ENCODE measurements at regions not wholly inside any gene's neighbourhood (a gene's known extent, or its start where the extent isn't known, plus 50 kb on each side); places are given as distances from the start of the nearest gene placed in this dataset.

DNA sequence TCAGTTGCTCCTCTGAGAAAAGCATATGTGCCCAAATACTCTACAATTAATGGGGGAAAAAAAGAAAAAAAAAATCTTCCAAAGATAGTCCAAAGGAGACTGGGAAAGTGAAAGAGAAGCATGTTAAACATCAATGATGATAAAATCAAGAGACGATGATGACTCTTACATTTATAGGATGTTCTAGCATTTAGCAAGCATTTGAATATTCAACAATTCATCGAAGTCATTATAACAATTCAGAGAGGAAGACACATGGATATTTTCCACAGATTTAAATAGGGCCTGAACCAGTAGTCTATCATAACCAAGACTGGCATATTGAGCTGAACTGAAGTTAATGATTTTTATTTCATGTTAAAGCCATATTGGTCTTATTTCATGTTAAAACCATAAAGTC, 528.4 kb downstream of the INHBA start:
- Histone ChIP-seq H3K9ac (ENCODE audit: extremely low read depth, insufficient read length, low read length) (no peak overlapping the region), H3T11ph (ENCODE audit: low read length) (no peak overlapping the region), H3K27ac (ENCODE audit: insufficient read length, low read depth, low read length) (no peak overlapping the region), H4K5ac (ENCODE audit: insufficient read length, low read depth, low read length) (no peak overlapping the region), H3K79me2 (ENCODE audit: insufficient read depth, low read length) (no peaks in the 10 kb centered on the region), H3K27me3 (ENCODE audit: insufficient read depth, low read length) (no peaks in the 10 kb centered on the region), H4K91ac (ENCODE audit: insufficient read length, low read depth, low read length) (no peak overlapping the region), H3K4me2 (ENCODE audit: insufficient read depth, insufficient read length, low read length) (no peak overlapping the region), H3K56ac (ENCODE audit: insufficient read length, low read depth, low read length) (no peak overlapping the region), H3K23ac (ENCODE audit: insufficient read length, low read depth, low read length) (no peak overlapping the region), H3K79me1 (ENCODE audit: insufficient read depth, low read depth, low read length, poor library complexity, severe bottlenecking) (no peaks in the 10 kb centered on the region), H2BK120ac (ENCODE audit: low read depth, low read length, poor library complexity, severe bottlenecking) (no peak overlapping the region), H3K18ac (ENCODE audit: insufficient read length, low read depth, low read length) (no peak overlapping the region), H2BK20ac (ENCODE audit: low read depth, low read length, poor library complexity, severe bottlenecking) (no peak overlapping the region), H2BK15ac (ENCODE audit: low read depth, low read length) (no peak overlapping the region), H3K14ac (ENCODE audit: insufficient read depth, low read length) (no peak overlapping the region), H2AK5ac (ENCODE audit: insufficient read length, low read length) (no peak overlapping the region), H3K4me1 (ENCODE audit: insufficient read depth, low read length) (peaks cover 2% of the 10 kb centered on the region; the same call in 1 of the 2 replicates), H2AFZ (ENCODE audit: low read length) (no peak overlapping the region), H3K9me3 (ENCODE audit: control insufficient read depth, low read depth, low read length) (no peaks in the 10 kb centered on the region), H4K20me1 (ENCODE audit: control insufficient read depth, insufficient read depth, insufficient read length) (no peaks in the 10 kb centered on the region), H2BK12ac (ENCODE audit: insufficient read length, low read depth, low read length) (no peak overlapping the region), H3K23me2 (ENCODE audit: insufficient read length, low read depth, low read length, poor library complexity, severe bottlenecking) (no peaks in the 10 kb centered on the region), H3K4ac (ENCODE audit: low read depth, low read length) (no peak overlapping the region), H2BK5ac (ENCODE audit: insufficient read length, low read length) (no peak overlapping the region), H4K8ac (replicated peaks; ENCODE audit: insufficient read length, low read depth, low read length) (no peak overlapping the region)
- TF ChIP-seq, protein P1, sequence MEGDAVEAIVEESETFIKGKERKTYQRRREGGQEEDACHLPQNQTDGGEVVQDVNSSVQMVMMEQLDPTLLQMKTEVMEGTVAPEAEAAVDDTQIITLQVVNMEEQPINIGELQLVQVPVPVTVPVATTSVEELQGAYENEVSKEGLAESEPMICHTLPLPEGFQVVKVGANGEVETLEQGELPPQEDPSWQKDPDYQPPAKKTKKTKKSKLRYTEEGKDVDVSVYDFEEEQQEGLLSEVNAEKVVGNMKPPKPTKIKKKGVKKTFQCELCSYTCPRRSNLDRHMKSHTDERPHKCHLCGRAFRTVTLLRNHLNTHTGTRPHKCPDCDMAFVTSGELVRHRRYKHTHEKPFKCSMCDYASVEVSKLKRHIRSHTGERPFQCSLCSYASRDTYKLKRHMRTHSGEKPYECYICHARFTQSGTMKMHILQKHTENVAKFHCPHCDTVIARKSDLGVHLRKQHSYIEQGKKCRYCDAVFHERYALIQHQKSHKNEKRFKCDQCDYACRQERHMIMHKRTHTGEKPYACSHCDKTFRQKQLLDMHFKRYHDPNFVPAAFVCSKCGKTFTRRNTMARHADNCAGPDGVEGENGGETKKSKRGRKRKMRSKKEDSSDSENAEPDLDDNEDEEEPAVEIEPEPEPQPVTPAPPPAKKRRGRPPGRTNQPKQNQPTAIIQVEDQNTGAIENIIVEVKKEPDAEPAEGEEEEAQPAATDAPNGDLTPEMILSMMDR (conservative IDR thresholded peaks at IDR 0.05) = no peak
- no peaks in the 10 kb centered on the region for H3K9me3 Mint-ChIP-seq
- no peaks in the 10 kb centered on the region for H3K27me3 Mint-ChIP-seq (ENCODE audit: low read depth)
- no CpG with 5 or more reads among the region's 2 CpGs for WGBS (ENCODE audit: extremely low coverage, insufficient read length, low lambda C conversion rate)
- H3K4me3 Mint-ChIP-seq = no peak overlapping the region
- no peak for DNase-seq
- H3K4me1 Mint-ChIP-seq = peaks cover 10 to 14% of the 10 kb centered on the region in 2 experiments
- H3K36me3 Mint-ChIP-seq (ENCODE audit: insufficient read depth in 1 of 3, low read depth in 3 of 3) = no peaks in the 10 kb centered on the region
- H3K27ac Mint-ChIP-seq = no peak overlapping the region

Measured in H9 (cell line).